Mesodermal cell (in vitro differentiated cells): ENCODE measurements at regions not wholly inside any gene's neighbourhood (a gene's known extent, or its start where the extent isn't known, plus 50 kb on each side); places are given as distances from the start of the nearest gene placed in this dataset.
"Not testable (repeated sequence)": the region's sequence is repeated elsewhere in the genome, so short reads cannot be mapped to it uniquely, and the experiment has no call there.

Experiments used
- H3K27ac ChIP-seq: 2 replicates; pipeline ENCODE4 v1.7.0; 2013; ENCODE audit warnings: mild to moderate bottlenecking, low read depth, low read length, moderate library complexity; ENCODE audit not compliant: severe bottlenecking
- H3K36me3 ChIP-seq: 2 replicates; pipeline ENCODE4 v1.7.1; 2013; ENCODE audit warnings: mild to moderate bottlenecking, low read length, moderate library complexity; ENCODE audit not compliant: control insufficient read depth, insufficient read depth
- H3K4me1 ChIP-seq: one replicate; pipeline ENCODE4 v1.7.1; 2013; ENCODE audit warnings: mild to moderate bottlenecking, low read length; ENCODE audit not compliant: insufficient read depth, control insufficient read depth, poor library complexity, severe bottlenecking
- H3K4me3 ChIP-seq: 2 replicates; pipeline ENCODE4 v1.7.0; 2013; ENCODE audit warnings: low read length, control low read depth, mild to moderate bottlenecking; ENCODE audit not compliant: insufficient read depth, poor library complexity, severe bottlenecking; ENCODE audit errors: extremely low read depth
- H3K9me3 ChIP-seq: 2 replicates; pipeline ENCODE4 v1.7.1; 2013; ENCODE audit warnings: mild to moderate bottlenecking, low read length, moderate library complexity; ENCODE audit not compliant: control insufficient read depth
- WGBS, 2 experiments: methylation state at CpG; one replicate each; pipeline ENCODE4 v1.1.5; 2013; ENCODE audit warnings: missing lambda C conversion rate in 2 of 2; ENCODE audit not compliant: insufficient coverage in 2 of 2; 5-methylcytosine and 5-hydroxymethylcytosine counted together

DNA sequence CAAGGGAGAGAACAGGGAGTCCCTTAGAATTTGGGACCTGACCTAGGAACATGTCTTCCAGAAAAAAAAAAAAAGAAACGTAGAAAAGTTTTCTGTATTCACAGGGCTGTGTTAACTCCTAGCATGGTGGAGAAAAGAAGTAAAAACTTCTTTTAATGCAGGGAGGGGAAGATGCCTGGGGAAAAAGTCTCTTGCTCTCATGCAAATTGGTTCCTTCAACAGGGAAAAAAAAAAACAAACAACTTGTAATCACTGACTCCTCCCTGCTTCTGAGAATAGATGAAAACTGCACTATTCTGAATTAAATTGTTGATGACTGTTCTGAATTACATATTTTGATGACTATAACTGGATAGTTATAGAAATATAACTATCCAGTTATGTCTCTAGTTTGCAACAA lies 933.2 kb downstream of the TRIB2 start:
- Histone ChIP-seq H3K36me3 (no peaks in the 10 kb centered on the region), H3K9me3 (peaks cover 13% of the 10 kb centered on the region), H3K4me1 (no peaks in the 10 kb centered on the region), H3K4me3 (no peak overlapping the region), H3K27ac (no peak overlapping the region)
- WGBS, 2 experiments = 100% methylated on average over 1 of the region's 1 CpG

DNA sequence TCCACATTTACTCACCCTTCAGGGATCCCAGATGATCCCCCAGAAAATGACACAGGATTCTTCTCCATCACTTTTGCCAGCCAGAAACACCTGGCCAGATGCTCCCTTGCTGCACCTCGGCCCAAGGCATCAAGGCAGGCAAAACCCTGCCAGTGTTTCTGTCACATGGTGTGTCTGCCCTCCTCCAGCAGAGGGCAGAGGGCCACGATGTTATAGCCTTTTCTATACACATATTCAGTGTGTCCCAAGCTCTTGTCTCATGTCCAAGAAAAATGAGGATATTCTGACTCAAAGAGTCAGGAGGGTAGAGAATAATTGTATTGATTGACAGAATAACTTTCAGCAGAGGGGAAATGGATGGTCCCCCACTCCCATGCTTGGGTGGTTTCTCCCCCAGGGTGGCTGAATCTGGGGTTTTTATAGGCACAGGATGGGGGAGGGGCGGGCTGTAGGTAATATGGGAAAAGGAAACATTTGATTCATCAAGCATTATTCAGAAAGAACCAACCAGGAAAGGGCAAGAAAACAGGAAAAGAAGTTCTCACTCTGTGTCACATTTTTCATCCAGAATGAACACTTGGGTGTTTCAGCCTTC lies 933.9 kb downstream of the TRIB2 start:
- Histone ChIP-seq H3K4me1 (no peaks in the 10 kb centered on the region), H3K36me3 (no peaks in the 10 kb centered on the region), H3K4me3 (no peak overlapping the region), H3K9me3 (peaks cover 8% of the 10 kb centered on the region), H3K27ac (no peak overlapping the region)
- WGBS, 2 experiments = 89 to 100% methylated on average over 1 of the region's 3 CpGs

DNA sequence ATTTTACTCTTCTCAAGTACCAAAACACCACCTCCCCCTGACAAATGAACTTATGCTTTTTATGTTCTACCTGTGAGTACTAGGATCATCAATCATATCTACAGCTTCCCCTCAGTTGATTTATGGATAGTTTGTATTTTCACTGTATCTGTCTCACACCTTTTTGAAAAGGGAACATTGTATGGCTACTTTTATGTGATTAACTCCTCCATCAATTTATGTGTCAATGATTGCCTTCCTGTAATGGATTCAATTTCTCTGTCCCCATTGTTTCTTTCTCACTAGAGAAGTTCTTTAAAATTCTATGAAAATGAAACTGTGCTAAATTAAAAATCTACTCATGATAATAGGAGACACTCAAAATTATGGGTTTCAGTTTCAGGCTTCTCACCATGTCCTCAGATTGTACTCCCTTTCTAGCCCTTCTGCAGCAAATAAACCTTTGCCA lies 935.0 kb downstream of the TRIB2 start:
- H3K4me1 ChIP-seq = no peaks in the 10 kb centered on the region
- H3K9me3 ChIP-seq = peaks cover 8% of the 10 kb centered on the region
- H3K4me3 ChIP-seq = no peak overlapping the region
- no peaks in the 10 kb centered on the region for H3K36me3 ChIP-seq
- H3K27ac ChIP-seq = no peak overlapping the region

DNA sequence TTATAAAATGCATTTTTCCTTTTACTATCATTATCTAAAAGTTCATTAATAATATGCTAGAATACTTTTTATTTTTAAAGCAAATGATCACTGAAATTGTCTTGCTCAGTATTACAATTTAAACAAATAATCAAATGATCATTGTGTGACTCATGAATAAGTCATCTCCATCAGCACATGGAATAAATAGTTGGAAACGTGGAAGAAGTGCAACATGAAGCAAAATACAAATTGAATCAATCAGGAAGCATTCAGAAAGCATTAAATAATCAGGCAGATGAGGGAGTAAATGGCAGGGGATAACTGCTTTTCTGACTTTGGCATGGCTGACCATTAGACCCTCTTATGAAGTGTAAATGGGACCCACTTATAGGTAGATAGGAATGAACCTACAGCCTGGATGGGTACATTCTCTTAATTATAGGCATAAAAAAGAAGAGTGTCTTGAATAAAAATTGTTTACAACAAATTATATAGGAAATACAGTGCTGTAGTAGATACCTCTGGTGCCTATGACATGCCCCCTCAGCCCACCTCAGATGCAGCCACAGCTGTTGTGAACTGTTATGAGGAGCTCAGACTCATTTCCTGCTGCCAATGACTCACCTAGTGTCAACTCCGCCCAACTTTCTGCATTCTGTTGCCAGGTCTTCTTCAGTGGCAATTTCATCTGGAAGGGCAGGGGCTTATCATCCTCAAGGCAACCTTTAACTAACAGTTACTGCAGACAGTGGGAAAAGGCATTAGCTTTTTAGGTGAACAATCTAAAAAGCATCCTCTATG lies 936.0 kb downstream of the TRIB2 start:
- WGBS, 2 experiments = 40 to 83% methylated on average over 1 of the region's 2 CpGs
- Histone ChIP-seq H3K4me3 (no peak overlapping the region), H3K4me1 (no peaks in the 10 kb centered on the region), H3K36me3 (no peaks in the 10 kb centered on the region), H3K27ac (no peak overlapping the region), H3K9me3 (peaks cover 8% of the 10 kb centered on the region)

DNA sequence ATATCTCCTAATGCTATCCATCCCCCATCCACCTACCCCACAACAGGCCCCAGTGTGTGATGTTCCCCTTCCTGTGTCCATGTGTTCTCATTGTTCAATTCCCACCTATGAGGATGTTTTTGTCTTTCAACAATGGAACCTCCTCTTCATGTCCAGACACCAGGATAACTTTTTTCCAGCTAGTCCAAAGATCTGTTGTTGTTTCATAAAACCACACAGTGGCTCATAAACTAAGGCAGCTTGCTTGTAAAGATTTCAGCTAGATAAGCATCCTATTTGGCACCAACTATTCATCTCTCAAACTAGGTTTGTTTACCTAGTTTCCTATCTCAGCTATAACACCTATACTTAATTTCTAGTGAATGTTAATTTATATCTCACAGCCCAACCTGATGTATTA lies 937.7 kb downstream of the TRIB2 start:
- H3K36me3 ChIP-seq = no peaks in the 10 kb centered on the region
- H3K27ac ChIP-seq = no peak overlapping the region
- no peak overlapping the region for H3K4me3 ChIP-seq
- H3K9me3 ChIP-seq = peaks cover 8% of the 10 kb centered on the region
- no peaks in the 10 kb centered on the region for H3K4me1 ChIP-seq

DNA sequence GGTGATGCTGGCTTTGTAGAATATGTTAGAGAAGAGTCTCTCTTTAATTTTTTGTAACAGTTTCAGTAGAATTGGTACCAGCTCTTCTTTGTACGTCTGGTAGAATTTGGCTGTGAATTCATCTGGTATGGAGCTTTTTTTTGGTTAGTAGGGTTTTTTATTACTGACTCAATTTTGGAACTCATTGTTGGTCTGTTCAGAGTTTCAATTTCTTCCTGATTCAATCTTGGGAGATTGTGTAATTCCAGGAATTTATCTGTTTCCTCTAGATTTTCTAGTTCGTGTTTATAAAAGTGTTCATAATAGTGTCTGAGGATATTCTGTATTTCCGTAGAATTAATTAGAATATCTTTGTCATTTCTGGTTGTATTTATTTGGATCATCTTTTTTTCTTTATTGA lies 943.5 kb downstream of the TRIB2 start:
- Histone ChIP-seq H3K4me1 (no peaks in the 10 kb centered on the region), H3K27ac (no peak overlapping the region), H3K36me3 (no peaks in the 10 kb centered on the region), H3K9me3 (no peaks in the 10 kb centered on the region), H3K4me3 (no peak overlapping the region)
- WGBS, 2 experiments = 77 to 100% methylated on average over 1 to 3 of the region's 3 CpGs

DNA sequence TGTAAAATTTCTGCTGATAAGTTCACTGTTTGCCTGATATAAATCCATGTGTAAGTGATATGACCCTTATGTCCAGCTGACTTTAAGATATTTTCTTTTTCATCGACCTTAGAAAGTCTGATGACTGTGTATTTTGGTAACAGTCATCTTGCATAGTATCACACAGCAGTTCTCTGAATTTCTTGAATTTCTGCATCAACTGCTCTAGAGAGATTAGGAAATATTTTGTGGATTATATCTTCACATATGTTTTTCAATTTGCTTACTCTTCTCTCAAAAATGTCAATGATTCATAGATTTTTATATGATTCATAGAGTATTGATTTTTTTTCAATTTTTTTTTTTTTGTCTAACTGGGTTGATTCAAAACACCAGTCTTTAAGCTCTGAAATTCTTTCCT lies 945.3 kb downstream of the TRIB2 start:
- no peak overlapping the region for H3K4me3 ChIP-seq
- no peak overlapping the region for H3K27ac ChIP-seq
- H3K9me3 ChIP-seq = no peaks in the 10 kb centered on the region
- WGBS, 2 experiments = no CpG with 5 or more reads among the region's 1 CpG
- H3K4me1 ChIP-seq = no peaks in the 10 kb centered on the region
- H3K36me3 ChIP-seq = no peaks in the 10 kb centered on the region

DNA sequence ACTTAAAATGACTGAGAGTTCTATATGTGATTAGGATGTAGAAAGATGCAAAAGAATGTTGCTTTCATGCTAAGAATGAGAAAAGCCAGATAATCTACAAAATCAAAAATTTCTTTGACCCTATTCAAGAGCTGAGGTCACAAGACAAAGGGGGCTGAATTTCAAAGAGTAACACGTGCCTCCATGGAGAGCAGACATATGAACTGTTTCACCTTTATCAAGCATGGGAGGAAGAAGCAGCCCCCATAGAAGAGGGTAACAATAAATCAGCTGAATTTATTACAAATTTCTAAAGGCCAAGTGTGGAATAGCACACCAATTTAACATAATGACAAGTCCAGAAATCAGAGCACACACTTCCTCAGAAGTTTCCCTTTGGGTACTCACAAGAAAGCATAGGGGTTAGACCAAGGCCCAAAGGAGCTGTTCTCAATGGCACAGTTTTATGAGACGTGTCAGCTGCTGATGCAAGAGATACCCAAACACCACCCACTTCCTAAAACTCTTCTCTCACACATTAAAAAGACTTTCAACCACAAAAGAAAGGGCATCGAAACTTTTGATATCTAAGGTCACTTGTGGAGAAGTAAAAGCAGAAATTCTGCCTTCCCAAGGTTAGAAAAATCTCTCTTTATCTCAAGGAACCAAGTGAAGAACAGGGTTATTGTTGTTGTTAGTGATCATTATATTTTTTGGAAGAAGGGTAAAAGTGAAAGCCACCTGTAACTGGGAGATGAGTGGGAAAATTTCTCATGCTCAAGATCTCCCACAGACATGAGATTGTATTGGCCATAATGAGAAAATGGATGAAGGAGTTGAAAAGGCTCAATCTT lies 950.1 kb downstream of the TRIB2 start:
- H3K36me3 ChIP-seq = no peaks in the 10 kb centered on the region
- H3K4me1 ChIP-seq = no peaks in the 10 kb centered on the region
- H3K4me3 ChIP-seq = no peak overlapping the region
- H3K9me3 ChIP-seq = peaks cover 4% of the 10 kb centered on the region
- no CpG with 5 or more reads among the region's 3 CpGs for WGBS, 2 experiments
- no peak overlapping the region for H3K27ac ChIP-seq

DNA sequence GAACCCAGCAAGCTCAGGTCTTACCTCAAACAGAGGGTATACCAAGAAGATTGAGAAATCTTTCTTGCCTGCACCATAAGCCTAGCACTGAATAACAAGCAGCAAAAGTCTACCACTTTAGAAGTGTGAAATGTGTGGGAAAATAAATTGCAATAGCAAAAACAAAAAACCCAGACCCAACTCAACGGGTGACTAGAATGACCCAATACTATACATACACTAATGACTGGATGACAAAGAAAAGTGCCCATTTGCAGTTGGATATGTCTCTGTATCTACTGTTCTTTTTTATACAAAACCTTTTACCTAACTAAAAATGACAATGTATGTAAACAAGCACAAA lies 950.6 kb downstream of the TRIB2 start:
- Histone ChIP-seq H3K9me3 (peaks cover 4% of the 10 kb centered on the region), H3K36me3 (no peaks in the 10 kb centered on the region), H3K4me1 (no peaks in the 10 kb centered on the region), H3K27ac (no peak overlapping the region), H3K4me3 (no peak overlapping the region)
- no CpG with 5 or more reads among the region's 1 CpG for WGBS, 2 experiments

DNA sequence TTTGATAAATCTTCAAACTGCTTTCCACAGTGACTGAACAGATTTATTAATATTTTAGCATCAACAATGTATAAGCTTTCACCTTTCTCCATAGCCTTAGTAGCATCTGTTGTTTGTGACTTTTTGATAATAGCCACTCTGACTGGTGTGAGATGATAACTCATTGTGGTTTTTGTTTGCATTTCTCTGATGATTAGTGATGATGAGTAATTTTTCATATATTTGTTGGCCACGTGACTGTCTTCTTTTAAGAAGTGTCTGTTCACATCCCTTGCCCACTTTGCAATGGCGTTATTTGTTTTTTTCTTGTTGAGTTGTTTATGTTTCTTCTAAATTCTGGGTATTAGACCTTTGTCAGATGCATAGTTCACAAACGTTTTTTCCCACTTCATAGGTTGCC lies 952.9 kb downstream of the TRIB2 start:
- peaks cover 4% of the 10 kb centered on the region for H3K9me3 ChIP-seq
- no peak overlapping the region for H3K27ac ChIP-seq
- no peaks in the 10 kb centered on the region for H3K36me3 ChIP-seq
- no peaks in the 10 kb centered on the region for H3K4me1 ChIP-seq
- no peak overlapping the region for H3K4me3 ChIP-seq
- WGBS, 2 experiments = 86% methylated on average over 1 of the region's 3 CpGs; no CpG with 5 or more reads in 1 of the 2 experiments

DNA sequence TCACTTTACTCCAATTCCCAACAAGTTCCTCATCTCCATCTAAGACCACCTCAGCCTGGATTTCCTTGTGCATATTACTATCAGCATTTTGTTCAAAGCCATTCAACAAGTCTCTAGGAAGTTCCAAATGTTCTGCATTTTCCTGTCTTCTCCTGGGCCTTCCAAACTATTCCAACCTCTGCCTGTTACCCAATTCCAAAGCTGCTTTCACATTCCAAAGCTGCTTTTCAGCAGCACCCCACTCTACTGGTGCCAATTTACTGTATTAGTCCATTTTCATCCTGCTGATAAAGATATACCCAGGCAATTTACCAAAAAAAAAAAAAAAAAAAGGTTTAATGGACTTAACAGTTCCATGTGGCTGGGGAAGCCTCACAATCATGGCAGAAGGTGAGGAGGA lies 957.1 kb downstream of the TRIB2 start:
- H3K36me3 ChIP-seq, H3K9me3 ChIP-seq, H3K4me1 ChIP-seq, H3K4me3 ChIP-seq, H3K27ac ChIP-seq: not testable (repeated sequence)
